SJCRH30 (cell line): ENCODE measurements at regions not wholly inside any gene's neighbourhood (a gene's known extent, or its start where the extent isn't known, plus 50 kb on each side); places are given as distances from the start of the nearest gene placed in this dataset.

Source experiments
- DNase-seq, 2 experiments: peaks; one replicate each; pipeline ENCODE4 v3.0.0-alpha.2; 2015 to 2020
- H3K27ac ChIP-seq: fragments of 250-450 bp; sonication (Bioruptor Pico); 2 replicates; pipeline ENCODE4 v1.5.1; 2020; ENCODE audit warnings: mild to moderate bottlenecking, moderate library complexity
- H3K27me3 ChIP-seq: fragments of 250-450 bp; sonication (Bioruptor Pico); 2 replicates; pipeline ENCODE4 v1.5.1; 2020; ENCODE audit warnings: mild to moderate bottlenecking, moderate library complexity
- H3K36me3 ChIP-seq: fragments of 250-450 bp; sonication (Bioruptor Pico); 2 replicates; pipeline ENCODE4 v1.5.1; 2020; ENCODE audit warnings: mild to moderate bottlenecking, moderate library complexity
- H3K4me1 ChIP-seq: fragments of 250-450 bp; sonication (Bioruptor Pico); 2 replicates; pipeline ENCODE4 v1.5.1; 2020; ENCODE audit warnings: mild to moderate bottlenecking, moderate library complexity
- H3K4me3 ChIP-seq: fragments of 250-450 bp; sonication (Bioruptor Pico); 2 replicates; pipeline ENCODE4 v1.5.1; 2020; ENCODE audit warnings: mild to moderate bottlenecking, moderate library complexity
- H3K9me3 ChIP-seq: fragments of 250-450 bp; sonication (Bioruptor Pico); replicated peaks from 2 replicates; pipeline ENCODE4 v1.5.1; 2020; ENCODE audit warnings: mild to moderate bottlenecking, moderate library complexity

DNA sequence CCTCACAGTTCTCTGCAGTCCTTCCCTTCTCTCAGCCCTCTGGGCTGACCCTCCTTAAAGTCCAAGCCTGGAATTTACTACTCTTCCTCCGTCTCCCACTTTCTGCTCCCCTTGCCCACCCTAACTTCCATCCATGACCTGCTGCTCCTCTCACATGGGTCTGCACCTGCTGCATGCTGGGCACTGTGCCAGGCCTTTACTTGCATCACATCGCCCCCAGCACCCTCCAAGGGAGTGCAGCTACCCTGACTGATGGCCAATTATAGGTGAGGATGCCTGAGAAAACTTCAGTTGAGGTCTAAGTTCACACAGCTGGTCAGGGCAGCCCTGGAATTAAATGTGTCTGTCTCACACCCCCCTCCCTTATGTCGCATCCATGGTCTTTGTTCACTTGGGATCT, 53.6 kb upstream of the ZPBP start:
- Histone ChIP-seq H3K36me3 (no peaks in the 10 kb centered on the region), H3K4me1 (no peaks in the 10 kb centered on the region), H3K4me3 (no peak overlapping the region), H3K27me3 (peaks cover 8% of the 10 kb centered on the region; the same call in 1 of the 2 replicates), H3K9me3 (no peaks in the 10 kb centered on the region), H3K27ac (no peak overlapping the region)
- DNase-seq: peak in 1 of 2 experiments; percentile 17

DNA sequence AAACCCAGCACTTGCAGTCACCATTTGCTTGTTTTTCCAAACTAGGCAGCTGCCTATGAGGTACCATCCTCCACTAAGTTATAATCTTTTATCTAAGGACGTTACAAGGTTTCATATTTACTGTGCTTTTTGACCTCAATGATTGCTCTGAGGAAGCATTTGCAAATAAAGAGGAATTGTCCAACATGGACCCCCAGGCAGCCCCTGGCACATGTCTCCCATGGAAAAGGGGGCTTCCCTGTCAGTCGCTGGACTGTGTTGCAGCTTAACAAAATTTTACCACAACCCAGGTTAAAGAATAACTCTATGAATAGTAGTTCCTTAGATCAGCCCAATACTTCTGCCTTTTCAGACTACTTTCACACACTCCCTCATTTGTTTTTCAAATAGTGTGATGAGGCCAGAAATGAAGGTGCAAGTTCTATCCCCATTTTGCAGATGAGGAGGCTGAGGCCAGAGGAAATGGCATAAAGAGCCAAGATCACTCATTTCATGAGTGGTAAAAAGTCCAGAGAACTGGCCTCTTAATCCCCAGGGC, 52.8 kb upstream of the ZPBP start:
- Histone ChIP-seq H3K27me3 (peaks cover 8% of the 10 kb centered on the region; the same call in 1 of the 2 replicates), H3K4me3 (no peak overlapping the region), H3K4me1 (no peaks in the 10 kb centered on the region), H3K9me3 (no peaks in the 10 kb centered on the region), H3K36me3 (no peaks in the 10 kb centered on the region), H3K27ac (no peak overlapping the region)
- DNase-seq: no peak

DNA sequence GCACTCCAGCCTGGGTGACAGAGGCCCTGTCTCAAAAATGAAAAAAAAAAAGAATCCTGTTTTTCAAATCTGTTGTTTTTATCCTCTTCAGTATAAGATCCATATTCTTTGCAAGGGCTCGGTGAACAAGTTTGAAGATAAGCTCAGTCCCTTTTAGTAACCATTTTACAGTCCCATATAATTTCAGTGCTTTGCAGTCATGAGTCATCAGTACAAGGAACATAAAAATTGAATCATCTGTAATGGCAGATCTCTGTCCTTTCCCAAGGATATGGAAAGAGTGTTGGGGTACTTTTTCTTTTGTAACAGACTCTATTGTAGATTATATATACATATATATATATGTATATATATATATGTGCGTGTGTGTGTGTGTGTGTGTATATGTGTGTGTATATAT, 52.2 kb upstream of the ZPBP start:
- H3K27ac ChIP-seq: no peak overlapping the region
- no peaks in the 10 kb centered on the region for H3K9me3 ChIP-seq
- no peak for DNase-seq

More for the DNA sequence above, 52.2 kb upstream of the ZPBP start:
- H3K4me1 ChIP-seq: no peaks in the 10 kb centered on the region
- no peaks in the 10 kb centered on the region for H3K36me3 ChIP-seq
- H3K27me3 ChIP-seq: peaks cover 8% of the 10 kb centered on the region; the same call in 1 of the 2 replicates
- no peak overlapping the region for H3K4me3 ChIP-seq
